ENCODE measurements at regions not wholly inside any gene's neighbourhood (a gene's known extent, or its start where the extent isn't known, plus 50 kb on each side); places are given as distances from the start of the nearest gene placed in this dataset.

GRCh38 chr13:47215736-47216135, 318.9 kb upstream of the HTR2A start:
- POLR2A ChIA-PET: no interaction called here
- intact Hi-C loops (cut with micrococcal nuclease): no loop called here
- no peak overlapping the region for H3K4me3 Mint-ChIP-seq
- no peak overlapping the region for H3K27ac Mint-ChIP-seq
- CTCF ChIA-PET: no interaction called here
- ATAC-seq (no peak), DNase-seq (no peak)
- H3K36me3 Mint-ChIP-seq (ENCODE audit: low read depth): no peaks in the 10 kb centered on the region
- H3K27me3 Mint-ChIP-seq: no peaks in the 10 kb centered on the region
- no peaks in the 10 kb centered on the region for H3K4me1 Mint-ChIP-seq (ENCODE audit: low read depth)
- TF ChIP-seq CTCF (IDR thresholded peaks at IDR 0.05): no peak
- no peaks in the 10 kb centered on the region for H3K9me3 Mint-ChIP-seq

- Mint-ChIP-seq H3K36me3 (ENCODE audit: low read depth) (no peaks in the 10 kb centered on the region), H3K27me3 (no peaks in the 10 kb centered on the region), H3K9me3 (no peaks in the 10 kb centered on the region), H3K27ac (no peak overlapping the region), H3K4me1 (ENCODE audit: low read depth) (no peaks in the 10 kb centered on the region), H3K4me3 (no peak overlapping the region)
- DNase-seq (no peak), ATAC-seq (no peak)
- ChIA-PET POLR2A (no interaction called here), CTCF (no interaction called here)
- TF ChIP-seq CTCF (IDR thresholded peaks at IDR 0.05): no peak
- intact Hi-C loops (cut with micrococcal nuclease): no loop called here
Measured at GRCh38 chr13:47213047-47213446, 316.2 kb upstream of the HTR2A start.

- Mint-ChIP-seq H3K27me3 (no peaks in the 10 kb centered on the region), H3K4me3 (no peak overlapping the region), H3K27ac (no peak overlapping the region), H3K9me3 (no peaks in the 10 kb centered on the region), H3K36me3 (ENCODE audit: low read depth) (no peaks in the 10 kb centered on the region), H3K4me1 (ENCODE audit: low read depth) (no peaks in the 10 kb centered on the region)
- ChIA-PET CTCF (no interaction called here), POLR2A (no interaction called here)
- DNase-seq (no peak), ATAC-seq (no peak)
- intact Hi-C loops (cut with micrococcal nuclease): no loop called here
- no peak for TF ChIP-seq CTCF (IDR thresholded peaks at IDR 0.05)
Measured at GRCh38 chr13:47211106-47211505, 314.3 kb upstream of the HTR2A start.

- Mint-ChIP-seq H3K9me3 (peaks cover 3% of the 10 kb centered on the region), H3K4me3 (no peak overlapping the region), H3K4me1 (ENCODE audit: low read depth) (no peaks in the 10 kb centered on the region), H3K27me3 (no peaks in the 10 kb centered on the region), H3K27ac (no peak overlapping the region), H3K36me3 (ENCODE audit: low read depth) (no peaks in the 10 kb centered on the region)
- intact Hi-C loops (cut with micrococcal nuclease): no loop called here
- DNase-seq (no peak), ATAC-seq (no peak)
- POLR2A ChIA-PET: no interaction called here
- TF ChIP-seq CTCF (IDR thresholded peaks at IDR 0.05): no peak
- CTCF ChIA-PET: no interaction called here
Measured at GRCh38 chr13:47206111-47206510, 309.3 kb upstream of the HTR2A start.

- CTCF ChIA-PET: no interaction called here
- H3K9me3 Mint-ChIP-seq: no peaks in the 10 kb centered on the region
- TF ChIP-seq CTCF (IDR thresholded peaks at IDR 0.05): no peak
- DNase-seq (no peak), ATAC-seq (no peak)
- intact Hi-C loops (cut with micrococcal nuclease): no loop called here
- no peaks in the 10 kb centered on the region for H3K36me3 Mint-ChIP-seq (ENCODE audit: low read depth)
- H3K4me3 Mint-ChIP-seq: no peak overlapping the region
- H3K4me1 Mint-ChIP-seq (ENCODE audit: low read depth): no peaks in the 10 kb centered on the region
- POLR2A ChIA-PET: no interaction called here
- H3K27ac Mint-ChIP-seq: no peak overlapping the region
- peaks cover 1% of the 10 kb centered on the region for H3K27me3 Mint-ChIP-seq
Measured at GRCh38 chr13:47190696-47191305, 293.9 kb upstream of the HTR2A start.
